GOT3 (cell line): ENCODE measurements at regions not wholly inside any gene's neighbourhood (a gene's known extent, or its start where the extent isn't known, plus 50 kb on each side); places are given as distances from the start of the nearest gene placed in this dataset.
"Not testable (repeated sequence)": the region's sequence is repeated elsewhere in the genome, so short reads cannot be mapped to it uniquely, and the experiment has no call there.

Experiments used
- DNase-seq: peaks from one replicate; lab custom pipeline; 2025; ENCODE audit warnings: mixed read lengths; lab: John Stamatoyannopoulos, UW

GRCh38 chr3:118512301-118512700 is 522.3 kb downstream of the IGSF11 start:
- DNase-seq = no peak

GRCh38 chr3:118525077-118525476 is 509.6 kb downstream of the IGSF11 start:
- no peak for DNase-seq

- DNase-seq = no peak
Measured at GRCh38 chr3:118526758-118527513, 507.7 kb downstream of the IGSF11 start.

GRCh38 chr3:118527514-118528044 is 507.1 kb downstream of the IGSF11 start:
- no peak for DNase-seq

- DNase-seq = no peak
Measured at GRCh38 chr3:118529554-118529953, 505.1 kb downstream of the IGSF11 start.

GRCh38 chr3:118530350-118530922 is 504.2 kb downstream of the IGSF11 start:
- DNase-seq = no peak

- not testable (repeated sequence) for DNase-seq
Measured at GRCh38 chr3:118530927-118531356, 503.7 kb downstream of the IGSF11 start.

GRCh38 chr3:118531816-118532215 is 502.8 kb downstream of the IGSF11 start:
- DNase-seq = no peak

GRCh38 chr3:118533676-118534075 is 501.0 kb downstream of the IGSF11 start:
- no peak for DNase-seq

- no peak for DNase-seq
Measured at GRCh38 chr3:118534519-118534918, 500.1 kb downstream of the IGSF11 start.

- no peak for DNase-seq
Measured at GRCh38 chr3:118536764-118537163, 497.9 kb downstream of the IGSF11 start.

- no peak for DNase-seq
Measured at GRCh38 chr3:118537454-118537853, 497.2 kb downstream of the IGSF11 start.

- DNase-seq = no peak
Measured at GRCh38 chr3:118538187-118538586, 496.5 kb downstream of the IGSF11 start.

- DNase-seq = not testable (repeated sequence)
Measured at GRCh38 chr3:118539820-118540447, 494.7 kb downstream of the IGSF11 start.

GRCh38 chr3:118540448-118540821 is 494.2 kb downstream of the IGSF11 start:
- DNase-seq = not testable (repeated sequence)

- no peak for DNase-seq
Measured at GRCh38 chr3:118540826-118541225, 493.8 kb downstream of the IGSF11 start.

GRCh38 chr3:118541796-118542195 is 492.9 kb downstream of the IGSF11 start:
- DNase-seq = no peak

GRCh38 chr3:118543832-118544231 is 490.8 kb downstream of the IGSF11 start:
- no peak for DNase-seq

GRCh38 chr3:118544458-118544857 is 490.2 kb downstream of the IGSF11 start:
- no peak for DNase-seq

- no peak for DNase-seq
Measured at GRCh38 chr3:118548434-118548833, 486.2 kb downstream of the IGSF11 start.

GRCh38 chr3:118550122-118550521 is 484.5 kb downstream of the IGSF11 start:
- DNase-seq = no peak

GRCh38 chr3:118550556-118550955 is 484.1 kb downstream of the IGSF11 start:
- DNase-seq = no peak
